ENCODE measurements at regions not wholly inside any gene's neighbourhood (a gene's known extent, or its start where the extent isn't known, plus 50 kb on each side); places are given as distances from the start of the nearest gene placed in this dataset.

DNA sequence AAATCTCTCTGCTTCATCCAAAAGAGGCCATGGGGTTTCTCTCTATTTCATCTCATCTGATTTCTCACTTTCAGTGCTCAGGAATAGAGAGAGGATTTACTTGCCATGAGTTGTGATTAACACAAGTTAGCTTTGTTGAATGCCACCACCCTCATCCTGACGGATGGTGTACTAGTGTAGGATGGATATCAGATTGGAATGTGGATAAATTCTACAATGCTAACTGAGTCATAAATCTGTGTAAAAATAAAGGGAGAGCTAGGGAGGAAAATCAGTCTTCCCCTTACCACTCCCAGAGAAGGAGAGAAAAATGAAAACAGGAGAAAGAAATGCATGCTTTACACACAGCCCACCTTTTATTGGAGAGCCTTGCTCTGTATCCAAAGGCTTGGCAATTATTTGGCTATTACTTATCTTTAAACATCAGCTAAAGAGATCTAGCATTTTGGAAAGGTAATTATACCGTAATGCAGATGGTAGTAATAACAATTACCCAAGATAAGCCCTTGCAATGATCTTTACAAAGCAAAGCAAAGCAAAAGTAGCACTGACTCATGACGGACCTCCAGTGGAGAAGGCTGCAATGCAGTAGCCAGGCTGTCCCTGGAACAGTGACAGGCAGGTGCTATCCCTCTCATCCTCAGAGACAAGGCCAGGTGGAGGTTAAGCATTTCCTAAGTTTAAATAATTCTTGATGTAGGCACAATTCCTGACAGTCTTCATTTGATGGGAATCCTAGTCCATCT, 306.3 kb upstream of the PPARGC1A start:
- TF ChIP-seq, protein P1, sequence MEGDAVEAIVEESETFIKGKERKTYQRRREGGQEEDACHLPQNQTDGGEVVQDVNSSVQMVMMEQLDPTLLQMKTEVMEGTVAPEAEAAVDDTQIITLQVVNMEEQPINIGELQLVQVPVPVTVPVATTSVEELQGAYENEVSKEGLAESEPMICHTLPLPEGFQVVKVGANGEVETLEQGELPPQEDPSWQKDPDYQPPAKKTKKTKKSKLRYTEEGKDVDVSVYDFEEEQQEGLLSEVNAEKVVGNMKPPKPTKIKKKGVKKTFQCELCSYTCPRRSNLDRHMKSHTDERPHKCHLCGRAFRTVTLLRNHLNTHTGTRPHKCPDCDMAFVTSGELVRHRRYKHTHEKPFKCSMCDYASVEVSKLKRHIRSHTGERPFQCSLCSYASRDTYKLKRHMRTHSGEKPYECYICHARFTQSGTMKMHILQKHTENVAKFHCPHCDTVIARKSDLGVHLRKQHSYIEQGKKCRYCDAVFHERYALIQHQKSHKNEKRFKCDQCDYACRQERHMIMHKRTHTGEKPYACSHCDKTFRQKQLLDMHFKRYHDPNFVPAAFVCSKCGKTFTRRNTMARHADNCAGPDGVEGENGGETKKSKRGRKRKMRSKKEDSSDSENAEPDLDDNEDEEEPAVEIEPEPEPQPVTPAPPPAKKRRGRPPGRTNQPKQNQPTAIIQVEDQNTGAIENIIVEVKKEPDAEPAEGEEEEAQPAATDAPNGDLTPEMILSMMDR (conservative IDR thresholded peaks at IDR 0.05; ENCODE audit: low read length): no peak
- TF ChIP-seq EZH2phosphoT487 (IDR thresholded peaks at IDR 0.05; ENCODE audit: borderline replicate concordance, low read depth, low read length): no peak
